IMR-90 (cell line): ENCODE measurements at regions not wholly inside any gene's neighbourhood (a gene's known extent, or its start where the extent isn't known, plus 50 kb on each side); places are given as distances from the start of the nearest gene placed in this dataset.
A peak's percentile ranks its signal among the peaks of the same experiment; 100 is the strongest.

Experiments
- ATAC-seq: fragments of 200-7000 bp; cut with Tn5 transposase; 2 replicates; pipeline ENCODE4 v1.9.1; 2020; ENCODE audit warnings: low read depth, mild to moderate bottlenecking, moderate library complexity
- BruUV-seq: library from RNA; stranded (reverse); fragments of 400-500 nt; replicated peaks from 2 replicates; lab custom pipeline; 2021; lab: Mats Ljungman, UMichigan
- CTCF ChIA-PET: fragments of 300-600 bp; formaldehyde crosslinking; extraction: SDS; loops from one replicate; lab custom pipeline; 2021; ENCODE audit warnings: antibody characterized with exemption; lab: Yijun Ruan, JAX
- POLR2A ChIA-PET: fragments of 300-600 bp; sonication (Branson Sonifier 250); formaldehyde crosslinking; loops from one replicate; lab custom pipeline; 2022; ENCODE audit warnings: antibody characterized with exemption; ENCODE audit not compliant: unreplicated experiment; lab: Charles Lee
- DNase-seq: peaks from one replicate; pipeline ENCODE4 v3.0.0; 2013
- H2AFZ ChIP-seq: replicated peaks from 2 replicates; pipeline ENCODE3; 2013; ENCODE audit warnings: low read length, mild to moderate bottlenecking; ENCODE audit not compliant: poor library complexity
- H2AK5ac ChIP-seq: 2 replicates; pipeline ENCODE4 v1.6.1; 2013; ENCODE audit warnings: low read depth, low read length, inconsistent platforms
- H2AK9ac ChIP-seq: replicated peaks from 2 replicates; pipeline ENCODE3; 2013; ENCODE audit warnings: mild to moderate bottlenecking, low read depth, low read length, moderate library complexity; ENCODE audit not compliant: poor library complexity
- H2BK120ac ChIP-seq: 2 replicates; pipeline ENCODE4 v1.6.1; 2013; ENCODE audit warnings: low read depth, low read length, inconsistent platforms
- H2BK15ac ChIP-seq: 3 replicates; pipeline ENCODE4 v1.6.1; 2013; ENCODE audit warnings: low read depth, low read length, inconsistent platforms
- H2BK20ac ChIP-seq: 2 replicates; pipeline ENCODE4 v1.6.1; 2013; ENCODE audit warnings: low read depth, mild to moderate bottlenecking, inconsistent platforms, low read length, moderate library complexity
- H2BK5ac ChIP-seq: 2 replicates; pipeline ENCODE4 v1.6.1; 2013; ENCODE audit warnings: mild to moderate bottlenecking, low read depth, low read length, inconsistent platforms; ENCODE audit not compliant: poor library complexity, severe bottlenecking
- H3K14ac ChIP-seq: replicated peaks from 2 replicates; pipeline ENCODE4 v1.6.1; 2013; ENCODE audit warnings: low read depth, low read length, inconsistent platforms
- H3K18ac ChIP-seq: 2 replicates; pipeline ENCODE4 v1.6.1; 2013; ENCODE audit warnings: low read depth, low read length, control low read depth
- H3K23ac ChIP-seq: 2 replicates; pipeline ENCODE4 v1.6.1; 2013; ENCODE audit warnings: low read depth, low read length, inconsistent platforms
- H3K27ac ChIP-seq: 2 replicates; pipeline ENCODE4 v1.5.1; 2013; ENCODE audit warnings: mild to moderate bottlenecking, control low read depth, low read length; ENCODE audit not compliant: insufficient read depth
- H3K27me3 ChIP-seq: 2 replicates; pipeline ENCODE4 v1.6.1; 2013; ENCODE audit warnings: low read length; ENCODE audit not compliant: control insufficient read depth, insufficient read depth
- H3K36me3 ChIP-seq: 2 replicates; pipeline ENCODE4 v1.6.1; 2013; ENCODE audit warnings: low read length, mixed read lengths; ENCODE audit not compliant: control insufficient read depth, insufficient read depth
- H3K4ac ChIP-seq: 2 replicates; pipeline ENCODE4 v1.6.1; 2013; ENCODE audit warnings: low read depth, low read length, inconsistent platforms
- H3K4me1 ChIP-seq: 2 replicates; pipeline ENCODE4 v1.6.1; 2013; ENCODE audit warnings: low read length, mixed read lengths; ENCODE audit not compliant: control insufficient read depth, insufficient read depth
- H3K4me2 ChIP-seq: 2 replicates; pipeline ENCODE4 v1.6.1; 2013; ENCODE audit warnings: low read depth, mild to moderate bottlenecking, control low read depth, low read length, moderate library complexity
- H3K4me3 ChIP-seq: 2 replicates; pipeline ENCODE4 v1.5.1; 2013; ENCODE audit warnings: low read depth, mild to moderate bottlenecking, control low read depth, low read length, moderate library complexity; ENCODE audit not compliant: insufficient read depth
- H3K56ac ChIP-seq: 2 replicates; pipeline ENCODE4 v1.6.1; 2013; ENCODE audit warnings: low read length, inconsistent platforms; ENCODE audit not compliant: insufficient read depth; ENCODE audit errors: extremely low read depth
- H3K79me1 ChIP-seq, 2 experiments: 2 replicates each; pipeline ENCODE4 v1.6.1; 2013; ENCODE audit warnings: low read length in 2 of 2, inconsistent platforms in 1 of 2, low read depth in 1 of 2
- H3K9ac ChIP-seq: 2 replicates; pipeline ENCODE4 v1.6.1; 2013; ENCODE audit warnings: low read depth, low read length, control low read depth
- H3K9me1 ChIP-seq: 2 replicates; pipeline ENCODE4 v1.6.1; 2013; ENCODE audit warnings: low read length, inconsistent platforms; ENCODE audit not compliant: insufficient read depth
- H3K9me3 ChIP-seq: 2 replicates; pipeline ENCODE4 v1.6.1; 2013; ENCODE audit warnings: low read length; ENCODE audit not compliant: control insufficient read depth, insufficient read depth
- H4K20me1 ChIP-seq: 2 replicates; pipeline ENCODE4 v1.6.1; 2013; ENCODE audit warnings: low read length, inconsistent platforms; ENCODE audit not compliant: insufficient read depth
- H4K5ac ChIP-seq: 2 replicates; pipeline ENCODE4 v1.6.1; 2013; ENCODE audit warnings: mild to moderate bottlenecking, low read depth, low read length, control low read depth
- H4K8ac ChIP-seq, 2 experiments: 2 replicates each; pipeline ENCODE4 v1.6.1; 2013; ENCODE audit warnings: low read depth in 2 of 2, low read length in 2 of 2, control low read depth in 1 of 2, inconsistent platforms in 1 of 2
- H4K91ac ChIP-seq: 2 replicates; pipeline ENCODE4 v1.6.1; 2013; ENCODE audit warnings: low read depth, low read length, inconsistent platforms; ENCODE audit not compliant: insufficient read depth
- BHLHE40 ChIP-seq: fragments of 150-350 bp; IDR thresholded peaks from 2 replicates; pipeline ENCODE4 v1.6.1; 2016; ENCODE audit warnings: mild to moderate bottlenecking, low read depth, low read length
- CEBPB ChIP-seq: IDR thresholded peaks from 2 replicates; pipeline ENCODE4 v1.6.1; 2012; ENCODE audit warnings: low read depth, low read length, improper control_type of control experiment
- CHD1 ChIP-seq: IDR thresholded peaks from 2 replicates; pipeline ENCODE4 v1.6.1; 2012; ENCODE audit warnings: low read depth, low read length, improper control_type of control experiment
- ELK1 ChIP-seq: fragments of 150-350 bp; IDR thresholded peaks from 2 replicates; pipeline ENCODE4 v1.6.1; 2016; ENCODE audit warnings: low read depth, mild to moderate bottlenecking, low read length, moderate library complexity, borderline replicate concordance
- FOS ChIP-seq: fragments of 150-350 bp; IDR thresholded peaks from 2 replicates; pipeline ENCODE4 v1.6.1; 2016; ENCODE audit warnings: low read depth, low read length
- MAFK ChIP-seq: IDR thresholded peaks from 2 replicates; pipeline ENCODE4 v1.6.1; 2012; ENCODE audit warnings: low read depth, low read length, improper control_type of control experiment
- MXI1 ChIP-seq: IDR thresholded peaks from 2 replicates; pipeline ENCODE4 v1.6.1; 2012; ENCODE audit warnings: low read depth, mild to moderate bottlenecking, low read length, moderate library complexity, borderline replicate concordance
- NFE2L2 ChIP-seq: fragments of 150-350 bp; IDR thresholded peaks from 2 replicates; pipeline ENCODE4 v1.6.1; 2016; ENCODE audit warnings: low read depth, mild to moderate bottlenecking, low read length
- POLR2A ChIP-seq: IDR thresholded peaks from 2 replicates; pipeline ENCODE4 v1.6.1; 2012; ENCODE audit warnings: mild to moderate bottlenecking, low read depth, low read length
- RAD21 ChIP-seq: IDR thresholded peaks from 2 replicates; pipeline ENCODE4 v1.6.1; 2012; ENCODE audit warnings: low read length, improper control_type of control experiment
- RCOR1 ChIP-seq: IDR thresholded peaks from 2 replicates; pipeline ENCODE4 v1.6.1; 2012; ENCODE audit warnings: mild to moderate bottlenecking, low read length, improper control_type of control experiment; ENCODE audit not compliant: insufficient replicate concordance
- RFX5 ChIP-seq: IDR thresholded peaks from 2 replicates; pipeline ENCODE4 v1.8.0; 2012; ENCODE audit warnings: low read depth, mild to moderate bottlenecking, low read length, moderate library complexity
- SMC3 ChIP-seq: fragments of 150-350 bp; IDR thresholded peaks from 2 replicates; pipeline ENCODE4 v1.6.1; 2016; ENCODE audit warnings: low read depth, mild to moderate bottlenecking, antibody characterized with exemption, low read length, moderate library complexity
- USF2 ChIP-seq: fragments of 150-350 bp; IDR thresholded peaks from 2 replicates; pipeline ENCODE4 v1.6.1; 2017; ENCODE audit warnings: mild to moderate bottlenecking, antibody characterized with exemption, low read length, low read depth
- WGBS, 2 experiments: methylation state at CpG; one replicate each; pipeline versions ENCODE4 v1.1.5 to v1.1.7; 2013; ENCODE audit warnings: missing lambda C conversion rate in 2 of 2; ENCODE audit not compliant: insufficient read length in 1 of 2; ENCODE audit errors: extremely low coverage in 2 of 2; 5-methylcytosine and 5-hydroxymethylcytosine counted together
- dilution Hi-C: fragments of 300-500 bp; cut with HindIII; formaldehyde crosslinking; loops from one replicate; pipeline ENCODE4 v1.14.3; 2018; ENCODE audit warnings: low sequenced_read_pairs; ENCODE audit not compliant: unreplicated experiment
- in situ Hi-C: fragments of 300-500 bp; cut with MboI; formaldehyde crosslinking; loops from 3 replicates; pipeline ENCODE4 v1.14.3; 2019; ENCODE audit warnings: low sequenced_read_pairs, inconsistent platforms, mixed read lengths
- intact Hi-C: fragments of 100-400 bp; cut with micrococcal nuclease; formaldehyde crosslinking; loops from 2 replicates; pipeline ENCODE4 v1.10.0; 2022

- no TSS peak for BruUV-seq
- Histone ChIP-seq H3K56ac (no peak overlapping the region), H3K4me2 (no peak overlapping the region), H4K5ac (no peak overlapping the region), H2BK20ac (no peak overlapping the region), H3K36me3 (no peaks in the 10 kb centered on the region), H3K4ac (no peak overlapping the region), H2BK15ac (no peak overlapping the region), H2AK5ac (no peak overlapping the region), H3K27ac (no peak overlapping the region), H4K8ac (no peak overlapping the region), H3K9ac (no peak overlapping the region), H3K23ac (no peak overlapping the region), H2BK120ac (no peak overlapping the region), H4K20me1 (no peaks in the 10 kb centered on the region), H2BK5ac (no peak overlapping the region), H3K4me3 (no peak overlapping the region), H4K91ac (no peak overlapping the region), H3K79me1 (no peaks in the 10 kb centered on the region), H3K14ac (no peak overlapping the region), H3K9me3 (no peaks in the 10 kb centered on the region), H3K4me1 (no peaks in the 10 kb centered on the region), H3K18ac (no peak overlapping the region), H2AFZ (no peak overlapping the region), H2AK9ac (no peak overlapping the region), H3K27me3 (no peaks in the 10 kb centered on the region), H3K9me1 (no peaks in the 10 kb centered on the region)
- peak; percentile 30 for DNase-seq
- ChIA-PET POLR2A (no interaction called here), CTCF (no interaction called here)
- dilution Hi-C loops, result no loop called here
- in situ Hi-C loops, result no loop called here
- 75% methylated on average over 1 of the region's 2 CpGs; no CpG with 5 or more reads in 1 of the 2 experiments for WGBS, 2 experiments
- intact Hi-C loops, result no loop called here
- peak; percentile 64; the same call in 1 of the 2 replicates for ATAC-seq
- TF ChIP-seq BHLHE40 (no peak), RFX5 (no peak), CEBPB (no peak), MAFK (no peak), ELK1 (no peak), RCOR1 (no peak), NFE2L2 (no peak), CHD1 (no peak), USF2 (no peak), MXI1 (no peak), FOS (no peak), RAD21 (no peak), SMC3 (no peak), POLR2A (no peak)
These were observed 225.2 kb upstream of the SLIT2 start for GRCh38 chr4:20026456-20026855.
